Natural killer cell treated with Interleukin-12 subunit alpha and Interleukin-12 subunit beta and Interleukin-15 and Interleukin-18, amount 100 ng/mL, for 72 hours (primary cell): ENCODE measurements at regions not wholly inside any gene's neighbourhood (a gene's known extent, or its start where the extent isn't known, plus 50 kb on each side); places are given as distances from the start of the nearest gene placed in this dataset.
A peak's percentile ranks its signal among the peaks of the same experiment; 100 is the strongest.

Source experiments
- ATAC-seq, 2 donors: fragments of 150-1000 bp; cut with Tn5 transposase in 1 of 2; sonication (Bioruptor Pico), chemical (Tn5 transposase) in 1 of 2; 2 replicates each; pipeline ENCODE4 v1.10.0; 2021
- DNase-seq: peaks from one replicate; pipeline ENCODE4 v3.0.0; 2022; ENCODE audit warnings: low spot score
- H3K27ac Mint-ChIP-seq, 2 donors: 1 replicate in 1 of 2; 2 replicates in 1 of 2; pipeline ENCODE4 v1.8.0; 2022; ENCODE audit warnings: mixed read lengths in 2 of 2, mild to moderate bottlenecking in 1 of 2, moderate library complexity in 1 of 2
- H3K27me3 Mint-ChIP-seq, 2 donors: 1 replicate in 1 of 2; 2 replicates in 1 of 2; pipeline ENCODE4 v1.8.0; 2022; ENCODE audit warnings: mixed read lengths in 2 of 2
- H3K36me3 Mint-ChIP-seq: one replicate; pipeline ENCODE4 v1.8.0; 2022; ENCODE audit warnings: mixed read lengths
- H3K4me1 Mint-ChIP-seq, 2 donors: 1 replicate in 1 of 2; 2 replicates in 1 of 2; pipeline ENCODE4 v1.8.0; 2022; ENCODE audit warnings: low read depth in 2 of 2, mixed read lengths in 2 of 2, mild to moderate bottlenecking in 1 of 2
- H3K4me3 Mint-ChIP-seq: one replicate; pipeline ENCODE4 v1.8.0; 2022; ENCODE audit warnings: mixed read lengths
- H3K9me3 Mint-ChIP-seq: 2 replicates; pipeline ENCODE4 v1.8.0; 2022; ENCODE audit warnings: mixed read lengths

DNA sequence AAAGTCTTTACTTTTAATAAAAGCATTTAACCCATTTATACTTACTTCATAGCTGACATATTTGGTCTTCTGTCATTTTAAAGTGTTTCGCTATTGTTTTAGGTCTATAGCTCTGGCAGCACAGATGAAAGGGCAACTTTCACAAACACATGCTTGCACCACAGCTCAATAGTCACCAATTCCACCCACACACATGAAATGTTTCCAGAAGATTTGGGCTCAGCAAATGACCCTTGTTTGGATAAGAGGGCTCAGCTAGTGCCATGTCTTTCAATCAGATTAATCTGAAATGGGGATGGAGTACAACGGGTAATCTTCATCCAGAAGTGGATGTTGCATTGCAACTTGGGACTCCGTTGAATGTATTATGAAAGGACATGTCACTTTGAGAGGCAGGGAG lies 176.0 kb downstream of the FGF18 start:
- no peak for DNase-seq
- Mint-ChIP-seq H3K27me3 (peaks cover 10 to 20% of the 10 kb centered on the region in 2 donors), H3K27ac (no peak overlapping the region), H3K4me1 (no peaks in the 10 kb centered on the region), H3K4me3 (no peak overlapping the region), H3K9me3 (no peaks in the 10 kb centered on the region), H3K36me3 (no peaks in the 10 kb centered on the region)
- ATAC-seq: no peak

DNA sequence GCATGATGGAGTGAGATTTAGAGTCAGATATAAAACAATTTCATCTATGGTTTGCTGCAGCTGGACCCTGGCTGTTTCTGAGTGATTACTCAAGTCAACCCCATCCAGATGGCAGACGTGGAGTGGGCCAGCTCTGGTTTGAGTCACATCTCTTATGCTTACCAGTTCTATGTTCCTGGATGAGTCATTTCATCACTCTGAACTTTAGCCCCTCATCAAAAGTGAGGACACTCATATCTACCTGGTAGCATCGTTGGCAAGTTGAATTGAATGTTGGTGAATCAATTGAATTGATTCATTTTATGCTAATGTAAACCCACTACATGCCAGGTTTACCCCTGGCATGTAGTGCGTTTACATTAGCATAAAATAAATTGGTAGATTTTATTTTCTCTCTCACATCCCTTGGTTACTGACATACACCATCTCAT lies 176.4 kb downstream of the FGF18 start:
- Mint-ChIP-seq H3K27me3 (peaks cover 14 to 24% of the 10 kb centered on the region in 2 donors), H3K36me3 (no peaks in the 10 kb centered on the region), H3K9me3 (no peaks in the 10 kb centered on the region), H3K4me3 (no peak overlapping the region), H3K27ac (no peak overlapping the region), H3K4me1 (peaks cover 0 to 2% of the 10 kb centered on the region in 2 donors)
- peak in 1 of 2 donors; percentile 28 for ATAC-seq
- no peak for DNase-seq

DNA sequence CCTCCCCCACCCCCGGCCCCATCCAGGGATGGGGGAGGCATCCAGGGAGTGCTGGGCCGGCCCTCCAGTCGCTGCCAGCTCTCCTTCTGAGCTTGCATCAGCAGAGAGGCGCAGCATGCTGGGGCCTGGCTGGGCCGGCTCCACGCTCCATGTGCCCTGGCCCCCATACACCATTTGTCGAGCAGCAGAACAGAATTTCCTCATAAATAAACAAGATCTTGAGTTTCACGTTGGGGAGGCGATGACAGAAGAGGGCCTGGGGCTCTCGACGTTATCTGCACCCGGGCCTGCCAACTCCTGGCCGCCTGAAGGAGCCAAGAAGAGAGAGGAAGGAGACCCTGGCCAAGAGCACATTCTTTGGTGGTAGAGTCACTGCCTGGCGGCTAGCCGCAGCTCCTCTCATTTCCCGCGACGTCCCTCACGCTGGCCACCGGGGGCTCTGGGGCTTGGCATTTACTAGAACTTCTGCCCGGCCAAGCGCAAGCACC lies 177.0 kb downstream of the FGF18 start:
- DNase-seq (no peak), ATAC-seq (no peak)
- no peak overlapping the region for H3K27ac Mint-ChIP-seq
- H3K4me3 Mint-ChIP-seq: no peak overlapping the region
- H3K36me3 Mint-ChIP-seq: no peaks in the 10 kb centered on the region
- peaks cover 14 to 26% of the 10 kb centered on the region in 2 donors for H3K27me3 Mint-ChIP-seq
- H3K9me3 Mint-ChIP-seq: no peaks in the 10 kb centered on the region
- peaks cover 0 to 4% of the 10 kb centered on the region in 2 donors for H3K4me1 Mint-ChIP-seq

DNA sequence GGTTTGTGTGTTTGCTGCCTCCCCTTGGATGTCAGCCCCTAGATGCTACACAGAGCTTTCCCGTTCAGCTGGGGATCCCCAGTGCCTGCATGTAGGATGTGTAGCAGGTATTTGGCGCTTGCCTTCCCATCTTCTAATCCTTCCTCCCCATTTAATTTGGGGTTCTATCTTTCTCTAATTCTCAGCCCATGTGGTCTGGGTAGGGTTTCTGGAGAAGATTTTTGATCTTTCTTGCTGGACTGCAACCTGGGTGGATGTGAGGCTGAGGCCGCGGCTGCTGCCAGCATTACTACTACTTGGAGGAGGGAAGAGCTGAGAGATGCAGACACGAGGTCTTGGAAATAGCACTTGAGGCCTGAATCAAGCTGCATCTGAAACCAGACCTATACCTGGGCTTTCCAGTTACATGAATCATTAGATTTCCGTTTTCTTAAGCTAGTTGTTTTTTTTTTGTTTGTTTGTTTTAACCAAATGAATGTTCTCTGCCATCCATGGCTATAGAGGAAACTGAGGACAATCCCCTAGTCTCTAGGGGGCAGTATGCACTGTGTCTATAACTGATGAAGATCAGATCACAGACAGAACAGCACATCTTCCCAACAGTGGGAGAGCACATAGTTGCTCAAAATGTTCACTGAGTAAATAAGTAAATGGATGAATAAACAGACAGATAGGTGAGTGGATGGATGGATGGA lies 178.6 kb downstream of the FGF18 start:
- ATAC-seq (no peak), DNase-seq (no peak)
- Mint-ChIP-seq H3K9me3 (no peaks in the 10 kb centered on the region), H3K4me3 (no peak overlapping the region), H3K27me3 (peaks cover 14 to 26% of the 10 kb centered on the region in 2 donors), H3K27ac (no peak overlapping the region), H3K4me1 (peaks cover 0 to 4% of the 10 kb centered on the region in 2 donors), H3K36me3 (no peaks in the 10 kb centered on the region)

DNA sequence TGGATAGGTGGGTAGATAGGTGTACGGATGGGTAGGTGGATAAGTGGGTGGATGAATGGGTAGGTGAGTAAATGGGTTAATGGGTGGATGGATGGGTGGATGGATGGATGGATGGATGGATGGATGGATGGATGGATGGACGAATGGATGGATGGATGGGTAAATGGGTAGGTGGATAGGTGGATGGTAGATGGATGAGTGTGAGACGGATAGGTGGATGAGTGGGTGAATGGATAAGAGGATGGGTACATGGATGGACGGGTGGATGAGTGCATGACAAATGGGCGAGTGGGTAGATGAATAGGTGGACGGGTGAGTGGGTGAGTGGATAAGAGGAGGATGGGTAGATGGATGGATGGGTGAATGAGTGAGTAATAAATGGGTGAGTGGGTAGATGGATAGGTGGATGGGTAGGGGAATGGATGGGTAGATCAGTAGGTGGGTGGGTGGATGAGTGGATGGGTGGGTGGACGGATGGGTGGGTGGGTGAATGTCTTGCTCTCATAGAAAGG lies 179.2 kb downstream of the FGF18 start:
- ATAC-seq (no peak), DNase-seq (no peak)
- Mint-ChIP-seq H3K4me1 (peaks cover 0 to 4% of the 10 kb centered on the region in 2 donors), H3K27me3 (peaks cover 17 to 29% of the 10 kb centered on the region in 2 donors), H3K4me3 (no peak overlapping the region), H3K36me3 (no peaks in the 10 kb centered on the region), H3K27ac (no peak overlapping the region), H3K9me3 (no peaks in the 10 kb centered on the region)

DNA sequence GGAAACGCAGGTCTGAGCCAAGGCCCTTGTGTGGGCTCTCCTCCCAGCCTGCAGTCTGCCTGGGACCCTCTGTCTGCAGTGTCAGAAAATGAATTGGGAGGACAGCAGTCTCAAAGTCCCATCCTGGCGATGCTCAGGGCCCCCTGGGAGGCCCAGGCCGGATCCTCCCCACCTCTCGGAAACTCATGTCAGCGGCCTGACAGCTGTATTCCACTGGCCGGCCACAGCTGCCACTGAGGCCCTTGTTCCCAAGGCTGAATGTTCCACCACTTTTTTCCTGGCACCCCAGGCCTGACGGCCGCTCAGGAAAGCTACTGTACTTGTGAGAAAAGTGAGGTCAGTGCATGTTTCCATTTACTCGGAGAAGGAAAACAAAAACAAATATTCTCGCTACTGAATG lies 180.0 kb downstream of the FGF18 start:
- H3K36me3 Mint-ChIP-seq: no peaks in the 10 kb centered on the region
- DNase-seq: no peak
- H3K4me3 Mint-ChIP-seq: no peak overlapping the region
- no peaks in the 10 kb centered on the region for H3K9me3 Mint-ChIP-seq
- H3K27ac Mint-ChIP-seq: no peak overlapping the region
- H3K27me3 Mint-ChIP-seq: peaks cover 22 to 36% of the 10 kb centered on the region in 2 donors
- no peak for ATAC-seq
- H3K4me1 Mint-ChIP-seq: peaks cover 0 to 4% of the 10 kb centered on the region in 2 donors

DNA sequence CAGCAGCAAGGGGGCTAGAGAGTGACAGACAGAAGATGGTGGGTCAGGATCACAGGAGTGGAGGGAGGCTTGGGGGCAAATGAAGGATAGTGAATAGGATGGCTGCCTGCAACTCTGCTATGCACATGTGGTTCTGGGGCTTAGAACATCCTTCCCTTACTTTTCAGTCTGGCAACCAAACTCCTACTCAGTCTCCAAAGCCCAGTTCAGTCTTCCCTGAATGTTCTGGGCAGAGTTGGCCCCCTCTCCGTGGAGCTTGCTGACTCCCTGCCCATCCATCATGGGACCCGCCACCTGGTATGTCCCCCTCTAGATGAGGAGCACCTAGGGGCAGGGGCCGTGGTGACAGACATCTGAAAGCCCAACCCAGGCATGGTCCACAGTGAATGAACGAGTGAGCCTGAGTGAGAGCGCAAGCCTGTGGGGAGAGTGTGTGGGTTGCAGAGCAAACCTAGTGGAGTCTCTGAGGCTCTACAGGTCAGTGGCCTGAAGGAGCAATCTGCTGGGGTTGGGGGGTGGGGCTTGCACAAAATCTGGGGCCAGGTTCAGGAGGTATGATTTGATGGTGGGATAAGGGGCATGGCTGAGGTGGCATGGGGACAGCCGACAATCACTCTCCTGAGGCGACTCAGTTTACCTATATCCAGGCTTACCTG lies 180.6 kb downstream of the FGF18 start:
- Mint-ChIP-seq H3K36me3 (no peaks in the 10 kb centered on the region), H3K4me1 (peaks cover 0 to 4% of the 10 kb centered on the region in 2 donors), H3K27ac (no peak overlapping the region), H3K9me3 (no peaks in the 10 kb centered on the region), H3K27me3 (peaks cover 26 to 40% of the 10 kb centered on the region in 2 donors), H3K4me3 (no peak overlapping the region)
- ATAC-seq (peak in 1 of 2 donors; percentile 33), DNase-seq (no peak)

DNA sequence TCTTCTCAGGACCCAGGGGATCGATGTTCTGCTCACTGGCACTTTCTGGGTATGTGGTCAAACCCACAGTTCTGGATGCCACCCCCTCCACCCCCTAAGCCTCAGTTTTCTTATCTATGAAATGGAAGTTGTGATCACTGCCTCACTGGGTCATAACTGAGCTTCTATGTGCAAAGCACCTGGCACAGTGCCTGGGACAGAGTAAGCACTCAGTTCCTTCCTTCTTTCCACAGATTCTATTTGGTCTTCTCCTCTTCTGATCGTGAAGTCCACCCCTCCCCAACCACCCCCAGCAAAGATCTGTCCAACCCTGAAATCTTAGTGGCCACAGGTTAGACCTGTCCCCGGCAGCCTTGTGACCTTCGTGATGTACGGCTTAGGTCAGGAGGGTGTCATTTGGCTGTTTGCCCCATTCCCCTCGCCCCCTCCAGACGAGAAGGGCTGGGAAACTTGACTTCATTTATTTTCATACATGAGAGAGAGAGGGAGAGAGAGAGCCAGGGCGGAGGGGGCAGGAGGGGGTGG lies 181.4 kb downstream of the FGF18 start:
- DNase-seq (no peak), ATAC-seq (no peak)
- peaks cover 26 to 41% of the 10 kb centered on the region in 2 donors for H3K27me3 Mint-ChIP-seq
- no peaks in the 10 kb centered on the region for H3K36me3 Mint-ChIP-seq
- no peaks in the 10 kb centered on the region for H3K9me3 Mint-ChIP-seq
- H3K4me3 Mint-ChIP-seq: no peak overlapping the region
- H3K27ac Mint-ChIP-seq: no peak overlapping the region
- peaks cover 0 to 4% of the 10 kb centered on the region in 2 donors for H3K4me1 Mint-ChIP-seq

DNA sequence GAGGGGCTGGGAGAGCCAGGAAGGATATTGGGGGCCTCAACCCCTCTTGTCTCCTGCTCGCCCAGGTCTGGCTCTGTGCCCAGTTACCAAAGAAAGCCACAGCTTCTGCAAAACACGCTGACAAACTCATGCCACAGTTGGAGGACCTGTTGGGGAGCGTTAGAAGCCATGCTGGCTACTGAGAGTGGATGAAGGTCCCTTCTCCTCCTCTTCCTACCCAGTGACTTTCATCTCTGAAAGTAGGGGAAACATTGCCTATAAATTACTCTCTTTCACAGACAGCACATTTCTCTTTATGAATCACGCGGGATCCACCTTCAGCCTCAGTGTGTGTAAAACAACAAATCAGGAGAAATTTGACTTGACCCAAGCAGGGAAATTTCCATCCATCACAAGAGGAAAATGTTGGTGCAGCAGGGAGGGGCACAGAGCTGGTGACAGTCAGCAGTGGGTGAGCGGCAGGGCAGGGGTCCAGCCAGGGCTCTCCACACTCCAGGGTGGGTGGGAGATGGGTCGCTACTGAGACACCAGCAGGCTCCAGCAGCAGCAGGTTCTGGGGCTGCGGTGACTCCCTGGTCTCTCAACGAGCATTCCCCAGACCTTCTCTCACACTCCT lies 181.9 kb downstream of the FGF18 start:
- no peak overlapping the region for H3K27ac Mint-ChIP-seq
- DNase-seq (no peak), ATAC-seq (no peak)
- H3K4me1 Mint-ChIP-seq: peaks cover 0 to 4% of the 10 kb centered on the region in 2 donors
- no peaks in the 10 kb centered on the region for H3K36me3 Mint-ChIP-seq
- peaks cover 30 to 46% of the 10 kb centered on the region in 2 donors for H3K27me3 Mint-ChIP-seq
- H3K9me3 Mint-ChIP-seq: no peaks in the 10 kb centered on the region
- no peak overlapping the region for H3K4me3 Mint-ChIP-seq

DNA sequence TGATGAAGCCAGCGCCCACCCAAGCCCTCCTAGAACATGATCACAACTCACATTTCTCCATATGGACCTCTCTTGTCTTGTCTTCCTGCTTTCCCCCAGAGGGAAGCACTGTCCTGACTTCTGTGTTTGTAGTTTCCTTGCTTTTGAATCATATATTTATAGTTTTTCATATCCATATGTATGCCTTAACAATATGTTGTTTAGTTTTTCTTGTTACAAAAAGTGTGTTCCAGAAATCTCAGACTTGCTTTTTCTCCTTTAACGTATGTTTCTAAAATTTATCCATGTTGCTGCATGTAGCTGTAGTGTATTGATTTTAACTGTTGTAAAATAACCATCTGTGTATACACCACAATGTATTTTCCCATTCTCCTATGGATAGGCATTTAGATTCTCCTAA lies 182.0 kb upstream of the SMIM23 start:
- Mint-ChIP-seq H3K4me1 (peaks cover 0 to 4% of the 10 kb centered on the region in 2 donors), H3K27ac (no peak overlapping the region), H3K9me3 (no peaks in the 10 kb centered on the region), H3K27me3 (peaks cover 33 to 61% of the 10 kb centered on the region in 2 donors), H3K4me3 (no peak overlapping the region), H3K36me3 (no peaks in the 10 kb centered on the region)
- DNase-seq (no peak), ATAC-seq (no peak)

DNA sequence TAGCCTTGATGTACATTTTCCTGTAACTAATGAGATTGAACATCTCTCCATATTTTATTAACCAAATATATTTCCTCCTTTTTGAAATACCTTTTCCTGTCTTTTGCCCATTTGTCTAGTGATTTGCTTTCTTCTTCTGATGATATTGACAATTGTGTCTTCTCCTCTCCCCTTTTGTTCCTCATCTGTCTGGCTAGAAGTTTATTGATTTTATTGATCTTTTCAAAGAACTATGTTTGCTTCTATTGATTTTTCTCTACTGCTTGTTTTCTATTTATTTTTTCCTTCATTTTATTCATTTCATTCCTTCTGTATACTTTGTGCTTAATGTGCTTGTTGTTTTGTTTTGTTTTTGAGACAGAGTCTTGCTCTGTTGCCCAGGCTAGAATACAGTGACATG lies 181.4 kb upstream of the SMIM23 start:
- H3K9me3 Mint-ChIP-seq: no peaks in the 10 kb centered on the region
- no peak overlapping the region for H3K27ac Mint-ChIP-seq
- ATAC-seq: no peak
- H3K4me1 Mint-ChIP-seq: peaks cover 0 to 4% of the 10 kb centered on the region in 2 donors
- H3K36me3 Mint-ChIP-seq: no peaks in the 10 kb centered on the region
- peaks cover 36 to 61% of the 10 kb centered on the region in 2 donors for H3K27me3 Mint-ChIP-seq
- DNase-seq: no peak
- no peak overlapping the region for H3K4me3 Mint-ChIP-seq

DNA sequence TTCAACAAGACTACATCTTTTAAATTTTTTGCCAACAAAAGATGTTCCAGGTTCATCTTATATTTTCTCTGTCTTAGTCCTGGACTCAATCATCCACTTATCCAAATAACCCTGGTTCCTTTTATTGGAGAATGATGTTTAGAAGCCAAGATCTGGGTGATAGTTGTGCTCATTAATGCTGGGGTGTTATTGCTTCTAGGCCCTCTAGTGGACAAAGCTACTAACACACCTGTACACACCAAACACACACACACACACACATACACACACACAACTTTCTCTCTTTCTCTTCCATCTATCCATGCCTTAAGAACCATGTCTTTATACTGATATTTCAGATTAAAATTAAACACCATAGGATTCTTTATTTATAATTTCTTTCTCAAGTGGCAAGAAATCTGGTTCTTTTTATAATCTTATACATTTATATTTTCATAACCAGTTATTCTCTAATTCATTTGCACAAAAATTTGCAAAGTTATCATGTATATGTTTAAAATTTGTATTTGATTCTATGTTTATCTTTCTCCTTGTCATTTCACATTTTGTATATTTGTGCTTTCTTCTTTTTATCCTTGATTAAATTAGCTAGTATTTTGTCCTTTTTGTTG lies 179.1 kb upstream of the SMIM23 start:
- H3K9me3 Mint-ChIP-seq: no peaks in the 10 kb centered on the region
- H3K4me3 Mint-ChIP-seq: no peak overlapping the region
- H3K27me3 Mint-ChIP-seq: peaks cover 27 to 49% of the 10 kb centered on the region in 2 donors
- ATAC-seq (no peak), DNase-seq (no peak)
- no peak overlapping the region for H3K27ac Mint-ChIP-seq
- H3K36me3 Mint-ChIP-seq: no peaks in the 10 kb centered on the region
- H3K4me1 Mint-ChIP-seq: no peaks in the 10 kb centered on the region

DNA sequence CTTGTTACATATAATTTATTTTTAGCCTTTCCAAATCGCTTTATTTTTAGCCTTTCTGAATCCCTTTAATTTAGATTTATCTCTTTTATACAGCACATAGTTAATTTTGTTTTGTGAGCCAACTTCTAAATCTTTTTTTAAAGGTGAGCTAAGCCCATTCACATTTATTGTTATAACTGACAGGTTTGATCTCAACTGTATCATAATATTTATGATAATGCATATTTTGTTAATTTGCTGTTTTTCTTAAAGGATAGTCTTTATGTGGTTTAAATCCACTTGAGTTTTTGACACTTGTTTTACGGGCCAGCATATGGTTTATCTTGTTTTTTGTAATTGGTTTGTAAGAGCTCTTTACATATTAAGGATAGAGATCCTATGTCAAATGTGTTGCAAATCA lies 177.8 kb upstream of the SMIM23 start:
- H3K9me3 Mint-ChIP-seq: no peaks in the 10 kb centered on the region
- no peak overlapping the region for H3K27ac Mint-ChIP-seq
- no peak overlapping the region for H3K4me3 Mint-ChIP-seq
- no peaks in the 10 kb centered on the region for H3K4me1 Mint-ChIP-seq
- ATAC-seq (no peak), DNase-seq (no peak)
- peaks cover 32 to 49% of the 10 kb centered on the region in 2 donors for H3K27me3 Mint-ChIP-seq
- H3K36me3 Mint-ChIP-seq: no peaks in the 10 kb centered on the region
